Psoas muscle (tissue), 7 donors: ENCODE measurements at regions not wholly inside any gene's neighbourhood (a gene's known extent, or its start where the extent isn't known, plus 50 kb on each side); places are given as distances from the start of the nearest gene placed in this dataset.

ENCODE experiments used
- ATAC-seq, 4 donors: fragments of 200-7000 bp; cut with Tn5 transposase; one replicate each; pipeline ENCODE4 v1.9.1; 2020; ENCODE audit warnings: moderate library complexity in 3 of 4, mild to moderate bottlenecking in 2 of 4
- DNase-seq, 2 donors: peaks; one replicate each; pipeline ENCODE4 v3.0.0-alpha.2; 2020
- H3K27ac ChIP-seq: fragments of 200-600 bp; one replicate; pipeline ENCODE4 v1.8.0; 2022
- H3K27me3 ChIP-seq, 3 donors: fragments of 200-600 bp in 1 of 3; one replicate each; pipeline versions ENCODE4 v1.6.1 to v1.8.0; 2013 to 2022; ENCODE audit warnings: low read length in 2 of 3, mild to moderate bottlenecking in 2 of 3, moderate library complexity in 1 of 3; ENCODE audit not compliant: insufficient read depth in 3 of 3
- H3K36me3 ChIP-seq, 2 donors: fragments of 200-600 bp in 1 of 2; one replicate each; pipeline versions ENCODE4 v1.6.1 to v1.8.0; 2013 to 2022; ENCODE audit warnings: low read depth in 1 of 2, mild to moderate bottlenecking in 1 of 2, moderate library complexity in 1 of 2; ENCODE audit not compliant: insufficient read depth in 1 of 2
- H3K4me1 ChIP-seq: fragments of 200-600 bp; one replicate; pipeline ENCODE4 v1.8.0; 2022
- H3K4me3 ChIP-seq: fragments of 200-600 bp; one replicate; pipeline ENCODE4 v1.8.0; 2022; ENCODE audit warnings: mild to moderate bottlenecking
- H3K9me3 ChIP-seq: fragments of 200-600 bp; one replicate; pipeline ENCODE4 v1.8.0; 2022
- WGBS, 3 donors: extraction: QIAGEN DNeasy Blood & Tissue Kit; methylation state at CpG; one replicate each; pipeline versions ENCODE4 v1.1.6 to v1.1.7; 2013; 5-methylcytosine and 5-hydroxymethylcytosine counted together
- intact Hi-C, 2 donors: fragments of 100-400 bp; cut with DNase I; formaldehyde crosslinking; loops; one replicate each; pipeline versions ENCODE4 v1.11.0 to v1.14.2; 2022
- TF ChIP-seq, protein P1 (sequence below): fragments of 200-600 bp; IDR thresholded peaks from one replicate; pipeline ENCODE4 v1.8.0; 2022; ENCODE audit warnings: antibody characterized with exemption
- donor health status: healthy with polysubstance abuse.
- donor health status: DM: no; HTN: no; CAD: no; lungs with moderate emphysema.
- donor health status: Bipolar disorder and iron deficiency.
- donor health status: healthy.
- donor health status: DM: yes; HTN: yes; CAD: no.
- donor health status: DM: no; HTN: no; CAD: no.
- donor health status: DM: yes; HTN: yes; CAD: no.

DNA sequence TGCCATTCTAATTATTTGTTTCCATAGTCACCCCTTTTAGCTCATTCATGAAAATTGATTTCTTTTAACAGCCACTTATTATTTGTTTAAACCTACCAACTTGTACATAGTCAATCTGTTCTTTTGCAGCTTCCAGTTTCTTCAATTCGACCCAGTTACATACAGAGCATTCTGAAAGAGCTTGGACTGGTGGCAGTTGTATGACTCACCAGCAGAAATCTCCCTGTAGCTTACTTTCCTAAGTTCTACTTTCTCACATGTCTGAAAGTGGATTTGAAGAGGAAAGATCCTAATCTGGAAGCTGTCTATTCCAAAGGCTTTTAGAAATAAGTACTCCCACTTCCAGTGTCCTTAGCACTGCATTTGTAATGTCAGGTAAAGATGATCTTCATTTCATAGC is 447.9 kb downstream of the HTR1B start:
- Histone ChIP-seq H3K4me1 (no peaks in the 10 kb centered on the region), H3K9me3 (peaks cover 3% of the 10 kb centered on the region), H3K4me3 (no peak overlapping the region), H3K27me3 (no peaks in the 10 kb centered on the region), H3K27ac (no peak overlapping the region), H3K36me3 (no peaks in the 10 kb centered on the region)
- ATAC-seq (no peak), DNase-seq (no peak)
- intact Hi-C loops: no loop called here
- WGBS, 3 donors: 19 to 32% (median 22%) methylated on average over 1 of the region's 1 CpG
- TF ChIP-seq, protein P1, sequence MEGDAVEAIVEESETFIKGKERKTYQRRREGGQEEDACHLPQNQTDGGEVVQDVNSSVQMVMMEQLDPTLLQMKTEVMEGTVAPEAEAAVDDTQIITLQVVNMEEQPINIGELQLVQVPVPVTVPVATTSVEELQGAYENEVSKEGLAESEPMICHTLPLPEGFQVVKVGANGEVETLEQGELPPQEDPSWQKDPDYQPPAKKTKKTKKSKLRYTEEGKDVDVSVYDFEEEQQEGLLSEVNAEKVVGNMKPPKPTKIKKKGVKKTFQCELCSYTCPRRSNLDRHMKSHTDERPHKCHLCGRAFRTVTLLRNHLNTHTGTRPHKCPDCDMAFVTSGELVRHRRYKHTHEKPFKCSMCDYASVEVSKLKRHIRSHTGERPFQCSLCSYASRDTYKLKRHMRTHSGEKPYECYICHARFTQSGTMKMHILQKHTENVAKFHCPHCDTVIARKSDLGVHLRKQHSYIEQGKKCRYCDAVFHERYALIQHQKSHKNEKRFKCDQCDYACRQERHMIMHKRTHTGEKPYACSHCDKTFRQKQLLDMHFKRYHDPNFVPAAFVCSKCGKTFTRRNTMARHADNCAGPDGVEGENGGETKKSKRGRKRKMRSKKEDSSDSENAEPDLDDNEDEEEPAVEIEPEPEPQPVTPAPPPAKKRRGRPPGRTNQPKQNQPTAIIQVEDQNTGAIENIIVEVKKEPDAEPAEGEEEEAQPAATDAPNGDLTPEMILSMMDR: no peak

DNA sequence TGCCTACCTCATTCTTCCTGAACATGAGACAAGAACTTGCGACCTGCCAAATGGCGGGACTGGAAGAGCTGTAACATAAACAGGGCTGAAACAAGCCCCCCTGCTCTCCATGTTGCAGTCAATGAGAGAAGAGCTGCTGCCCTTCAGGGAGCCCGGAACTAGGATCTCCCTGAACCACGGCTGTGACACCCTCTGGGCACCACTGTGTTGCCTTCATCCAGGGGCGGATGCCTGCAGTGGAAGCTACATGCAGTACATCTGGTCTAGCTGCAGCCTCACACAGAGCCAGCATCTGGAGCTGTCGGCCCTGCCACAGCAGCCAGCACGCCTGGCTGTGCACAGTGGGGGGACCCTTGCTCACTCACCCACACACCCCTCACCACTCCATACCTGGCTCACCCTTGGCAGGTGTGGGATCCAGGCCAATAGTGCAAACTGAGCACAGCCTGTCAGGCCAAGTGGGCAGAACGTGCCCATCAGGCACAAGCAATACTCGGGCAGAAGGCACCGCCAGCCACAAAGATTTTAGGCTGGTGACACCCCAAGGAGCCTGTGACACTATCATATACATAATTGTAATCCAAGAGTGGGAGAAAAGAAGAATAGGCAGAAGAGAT is 451.3 kb downstream of the HTR1B start:
- no peak overlapping the region for H3K27ac ChIP-seq
- H3K36me3 ChIP-seq: no peaks in the 10 kb centered on the region
- ATAC-seq: no peak
- no peaks in the 10 kb centered on the region for H3K27me3 ChIP-seq
- H3K9me3 ChIP-seq: peaks cover 3% of the 10 kb centered on the region
- H3K4me3 ChIP-seq: no peak overlapping the region
- 85 to 92% (median 89%) methylated on average over 10 of the region's 10 CpGs for whole genome bisulfite sequencing, 3 donors
- intact Hi-C loops: no loop called here
- DNase-seq: no peak
- H3K4me1 ChIP-seq: no peaks in the 10 kb centered on the region
- TF ChIP-seq, protein P1: no peak

DNA sequence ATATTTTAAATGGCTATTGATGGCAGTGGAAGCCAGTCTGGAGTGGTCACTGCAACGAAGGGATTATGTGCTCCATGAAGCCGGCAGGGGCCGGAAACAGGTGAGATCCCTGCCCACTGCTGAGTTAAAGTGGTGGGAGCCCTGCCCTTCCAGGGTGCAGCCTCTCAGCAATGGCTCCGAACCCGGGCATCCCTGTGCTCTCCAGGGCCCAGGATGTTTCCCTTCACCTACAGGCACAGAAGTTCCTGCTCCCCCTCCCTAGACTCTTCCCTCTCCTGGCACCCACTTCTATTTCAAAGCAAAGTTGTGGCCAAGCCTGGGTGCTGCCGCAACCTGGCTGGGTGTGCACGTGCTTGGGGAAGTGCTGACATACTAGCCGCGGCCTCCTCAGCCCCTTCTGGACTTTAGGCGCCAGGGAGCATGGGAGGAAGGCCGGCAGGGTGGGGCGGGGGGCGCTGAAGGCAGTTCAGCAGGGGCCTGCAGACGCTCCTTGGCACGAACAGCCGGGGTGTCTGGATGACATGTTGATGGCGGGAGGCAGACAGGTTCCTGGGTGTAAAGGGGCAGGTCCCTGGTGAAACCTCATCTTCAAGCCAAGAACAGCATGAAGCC is 452.3 kb downstream of the HTR1B start:
- 88 to 94% (median 89%) methylated on average over 17 of the region's 17 CpGs for WGBS, 3 donors
- no peaks in the 10 kb centered on the region for H3K36me3 ChIP-seq
- no peaks in the 10 kb centered on the region for H3K27me3 ChIP-seq
- ATAC-seq (no peak), DNase-seq (no peak)
- H3K4me3 ChIP-seq: no peak overlapping the region
- no peaks in the 10 kb centered on the region for H3K4me1 ChIP-seq
- TF ChIP-seq, protein P1: no peak
- H3K9me3 ChIP-seq: peaks cover 8% of the 10 kb centered on the region
- intact Hi-C loops: no loop called here
- H3K27ac ChIP-seq: no peak overlapping the region

DNA sequence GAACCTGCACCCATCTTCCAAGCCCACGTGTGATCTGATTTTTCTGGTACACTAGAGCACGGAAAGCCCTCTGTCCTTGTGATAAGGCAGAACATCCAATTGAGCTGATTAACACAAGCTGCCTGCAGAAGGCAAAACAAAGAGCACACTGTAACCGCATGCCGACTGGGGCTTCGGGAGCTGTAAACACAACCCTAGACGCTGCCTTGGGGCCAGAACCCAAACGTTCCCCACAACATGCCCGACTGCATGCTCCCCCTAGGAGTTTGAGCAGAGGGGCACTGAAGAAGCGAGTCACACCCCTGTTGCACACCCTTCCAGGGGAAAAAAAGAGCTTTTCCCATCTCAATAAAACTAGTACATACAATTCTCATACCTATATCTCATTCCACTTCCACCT is 470.7 kb downstream of the HTR1B start:
- TF ChIP-seq, protein P1: no peak
- no peaks in the 10 kb centered on the region for H3K36me3 ChIP-seq
- intact Hi-C loops: no loop called here
- no peaks in the 10 kb centered on the region for H3K4me1 ChIP-seq
- H3K27me3 ChIP-seq: no peaks in the 10 kb centered on the region
- no peaks in the 10 kb centered on the region for H3K9me3 ChIP-seq
- DNase-seq (no peak), ATAC-seq (no peak)
- H3K4me3 ChIP-seq: no peak overlapping the region
- no peak overlapping the region for H3K27ac ChIP-seq
- 73 to 82% (median 77%) methylated on average over 9 of the region's 9 CpGs for WGBS, 3 donors

DNA sequence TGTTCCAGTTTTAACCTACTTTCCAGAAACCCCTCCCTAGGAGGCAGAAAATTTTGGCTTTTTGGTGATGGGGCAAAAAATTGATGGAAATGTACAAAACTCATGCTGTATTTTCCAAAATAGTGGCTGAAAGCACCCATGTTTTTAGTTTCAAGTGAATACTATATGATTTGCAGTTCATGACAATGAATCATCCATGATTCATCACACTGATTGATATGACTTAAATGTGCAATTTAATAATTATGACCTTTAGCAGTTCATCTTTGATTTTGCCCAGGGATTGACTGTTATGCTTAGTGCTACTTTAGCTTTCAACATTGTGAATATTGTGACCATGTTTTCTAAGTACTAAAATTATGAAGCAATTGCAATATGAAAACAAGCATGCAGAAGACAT is 478.7 kb downstream of the HTR1B start:
- Histone ChIP-seq H3K9me3 (no peaks in the 10 kb centered on the region), H3K4me1 (no peaks in the 10 kb centered on the region), H3K36me3 (no peaks in the 10 kb centered on the region), H3K4me3 (no peak overlapping the region), H3K27me3 (no peaks in the 10 kb centered on the region), H3K27ac (no peak overlapping the region)
- no peak for DNase-seq
- intact Hi-C loops: no loop called here
- no peak for ATAC-seq
- TF ChIP-seq, protein P1: no peak
